ENCODE measurements at regions not wholly inside any gene's neighbourhood (a gene's known extent, or its start where the extent isn't known, plus 50 kb on each side); places are given as distances from the start of the nearest gene placed in this dataset.

DNA sequence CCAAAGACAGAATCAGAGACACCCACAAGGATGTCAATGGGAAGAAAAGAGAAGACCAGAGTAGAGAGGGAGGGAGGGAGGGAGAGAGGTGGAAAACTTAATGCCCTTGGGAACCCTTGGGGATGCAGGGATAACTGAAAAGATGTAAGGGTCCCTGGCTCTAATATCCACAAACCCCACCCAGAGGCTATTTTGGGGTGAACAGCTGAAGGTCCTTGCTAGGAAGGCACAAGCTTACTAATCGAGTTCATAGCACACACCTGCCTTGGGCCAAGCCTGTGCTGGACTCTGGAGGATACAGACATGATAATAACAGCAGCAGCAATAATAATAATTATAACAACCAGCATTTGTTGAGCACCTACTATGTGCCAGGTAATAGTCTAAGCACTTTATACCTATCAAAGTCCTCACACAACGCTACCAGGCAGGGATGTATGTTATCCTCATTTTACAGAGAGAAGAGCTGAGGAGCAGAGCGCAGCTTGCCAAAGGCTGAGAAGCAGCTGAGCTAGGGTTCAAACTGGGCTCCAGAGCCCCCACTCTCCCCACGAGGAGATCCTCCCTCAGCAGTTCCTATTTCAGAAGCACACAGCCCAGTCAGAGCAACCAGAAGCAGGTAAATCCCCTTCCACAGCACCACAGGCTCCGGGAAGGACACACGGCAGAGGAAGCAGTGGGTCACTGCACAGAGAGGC lies 174.2 kb downstream of the ANKRD60 start:
- ATAC-seq: no peak
- DNase-seq: no peak

DNA sequence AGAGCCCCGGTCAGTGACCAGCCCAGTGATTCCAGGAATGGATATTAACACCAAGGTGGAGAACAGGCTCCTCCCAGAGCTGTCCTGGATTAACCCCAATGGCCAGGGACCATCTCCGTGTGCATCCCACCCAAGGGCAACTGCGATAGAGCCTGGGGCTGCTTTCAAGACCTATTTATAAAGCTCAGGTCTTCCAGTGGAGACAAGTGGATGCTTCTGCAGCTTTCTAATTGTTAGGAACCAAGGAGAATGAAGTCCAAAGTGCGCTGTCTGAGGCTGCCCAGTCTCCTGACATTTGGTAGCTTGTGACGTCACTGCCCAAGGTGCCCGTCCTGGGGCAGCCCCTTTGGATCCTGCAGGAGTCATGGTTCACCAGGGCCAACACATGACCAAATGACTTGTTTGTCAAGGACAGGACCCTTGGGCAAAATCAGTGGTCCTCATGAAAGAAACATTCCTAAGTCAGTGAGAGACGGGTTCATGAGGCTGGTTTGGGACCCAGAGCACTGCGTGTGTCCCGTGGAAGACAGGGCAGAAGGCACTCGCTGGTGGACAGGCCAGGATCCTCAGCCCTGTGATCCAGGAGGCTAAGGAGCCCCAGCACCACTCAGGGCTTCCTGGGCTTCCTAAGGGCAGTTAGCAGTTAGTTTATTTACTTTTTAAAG lies 174.9 kb downstream of the ANKRD60 start:
- peak overlapping the region in 1 of 2 donors; percentile 54 for H3K27ac Mint-ChIP-seq
- H3K4me3 Mint-ChIP-seq: no peak overlapping the region
- DNase-seq (no peak), ATAC-seq (no peak)
- peaks cover 0 to 9% of the 10 kb centered on the region in 2 donors for H3K9me3 Mint-ChIP-seq
- H3K4me1 Mint-ChIP-seq: no peaks in the 10 kb centered on the region
- peaks cover 33% of the 10 kb centered on the region for H3K27me3 Mint-ChIP-seq

More for the DNA sequence above, 174.2 kb downstream of the ANKRD60 start:
- Mint-ChIP-seq H3K9me3 (peaks cover 0 to 9% of the 10 kb centered on the region in 2 donors), H3K4me3 (no peak overlapping the region), H3K27ac (no peak overlapping the region), H3K4me1 (no peaks in the 10 kb centered on the region), H3K27me3 (peaks cover 38% of the 10 kb centered on the region)

DNA sequence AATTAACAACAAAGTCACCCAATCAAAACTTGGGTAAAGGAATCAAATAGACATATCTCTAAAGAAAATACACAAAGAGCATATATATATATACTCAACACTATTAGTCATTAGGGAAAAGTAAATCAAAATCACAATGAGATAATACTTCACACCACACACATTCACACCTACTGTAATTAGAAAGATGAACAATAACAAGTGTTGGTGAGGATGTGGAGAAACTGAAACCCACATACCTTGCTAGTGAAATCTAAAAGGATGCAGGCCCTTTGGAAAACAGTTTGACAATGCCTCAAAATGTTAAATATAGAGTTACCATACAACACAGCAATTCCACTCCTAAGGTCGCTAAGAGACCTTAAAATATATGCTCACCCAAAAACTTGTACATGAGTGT lies 177.1 kb downstream of the ANKRD60 start:
- DNase-seq (no peak), ATAC-seq (no peak)
- no peak overlapping the region for H3K4me3 Mint-ChIP-seq
- no peak overlapping the region for H3K27ac Mint-ChIP-seq
- no peaks in the 10 kb centered on the region for H3K4me1 Mint-ChIP-seq
- peaks cover 28% of the 10 kb centered on the region for H3K27me3 Mint-ChIP-seq
- H3K9me3 Mint-ChIP-seq: peaks cover 0 to 9% of the 10 kb centered on the region in 2 donors

DNA sequence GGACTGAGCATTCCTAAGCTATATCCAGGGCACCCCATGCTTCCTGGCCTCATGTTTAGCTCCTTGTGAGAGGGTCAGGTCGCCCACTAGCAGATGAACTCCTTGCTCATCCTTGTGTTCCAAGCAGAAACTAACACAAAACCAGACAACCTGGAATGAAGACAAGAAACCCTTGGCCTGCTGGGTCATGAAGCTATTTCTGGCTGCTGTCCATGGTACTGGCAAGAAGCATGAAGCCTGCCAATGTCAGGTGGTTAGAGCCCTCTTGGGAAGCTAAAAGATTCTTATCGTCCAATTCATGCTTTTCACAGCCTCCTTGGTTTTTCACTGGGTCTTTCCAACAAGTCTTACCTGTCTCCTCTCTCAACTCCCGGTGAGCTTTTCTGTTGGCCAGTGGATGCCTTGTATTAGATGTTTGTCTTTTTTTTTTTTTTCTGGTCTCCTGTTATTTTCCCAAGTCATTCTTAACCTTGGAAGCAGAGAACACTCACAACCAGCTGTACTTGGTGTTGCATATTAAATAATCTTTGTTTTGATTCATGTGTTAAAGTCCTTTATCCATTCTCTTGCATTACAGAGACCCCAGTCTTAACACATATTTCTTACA lies 180.3 kb downstream of the ANKRD60 start:
- H3K9me3 Mint-ChIP-seq: peaks cover 0 to 9% of the 10 kb centered on the region in 2 donors
- DNase-seq: no peak
- peak overlapping the region in 1 of 2 donors; percentile 5 for H3K27ac Mint-ChIP-seq
- no peaks in the 10 kb centered on the region for H3K4me1 Mint-ChIP-seq
- peaks cover 6% of the 10 kb centered on the region for H3K27me3 Mint-ChIP-seq
- no peak for ATAC-seq
- H3K4me3 Mint-ChIP-seq: no peak overlapping the region

DNA sequence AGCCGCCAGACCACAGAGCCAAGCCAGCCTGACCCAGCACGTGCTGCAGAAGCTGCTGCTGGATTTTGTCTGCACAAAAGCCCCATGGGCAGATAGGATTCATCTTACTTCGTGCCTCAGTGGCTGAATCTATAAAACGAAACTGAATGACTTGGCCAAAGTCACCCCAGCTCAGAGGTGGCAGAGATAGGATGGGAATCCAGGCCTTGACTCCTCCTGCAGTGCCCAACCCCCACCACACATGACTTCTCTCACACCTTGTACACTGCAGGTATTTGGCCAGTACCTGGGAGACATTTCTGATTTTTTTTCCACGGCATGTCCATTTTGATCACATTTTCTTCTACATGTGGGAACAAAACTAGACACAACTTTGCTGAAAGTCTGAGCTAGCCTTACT lies 182.1 kb downstream of the ANKRD60 start:
- H3K9me3 Mint-ChIP-seq: peaks cover 0 to 4% of the 10 kb centered on the region in 2 donors
- peaks cover 6% of the 10 kb centered on the region for H3K27me3 Mint-ChIP-seq
- no peak for ATAC-seq
- H3K27ac Mint-ChIP-seq: no peak overlapping the region
- H3K4me3 Mint-ChIP-seq: no peak overlapping the region
- H3K4me1 Mint-ChIP-seq: no peaks in the 10 kb centered on the region
- DNase-seq: no peak

DNA sequence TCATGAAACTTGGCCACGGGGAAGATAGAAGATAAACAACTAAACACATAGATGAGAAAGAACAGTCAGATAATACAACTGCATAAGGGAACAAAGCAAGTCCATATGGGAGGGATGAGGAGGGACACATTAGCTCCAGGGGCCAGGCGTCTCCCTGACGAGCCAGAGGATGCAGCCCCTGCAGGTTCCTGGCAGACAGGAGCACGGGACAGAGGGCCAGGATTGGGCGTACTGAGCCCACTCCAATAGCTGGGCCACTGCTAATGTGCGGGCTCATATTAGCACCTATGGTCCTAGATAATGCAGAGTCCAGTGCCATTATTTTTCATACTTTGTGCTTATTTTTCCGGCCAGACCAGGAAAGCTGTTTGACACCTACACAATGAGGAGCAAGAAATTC lies 182.9 kb downstream of the ANKRD60 start:
- Mint-ChIP-seq H3K9me3 (peaks cover 0 to 4% of the 10 kb centered on the region in 2 donors), H3K27ac (no peak overlapping the region), H3K4me1 (no peaks in the 10 kb centered on the region), H3K4me3 (no peak overlapping the region), H3K27me3 (peaks cover 6% of the 10 kb centered on the region)
- DNase-seq (no peak), ATAC-seq (no peak)

DNA sequence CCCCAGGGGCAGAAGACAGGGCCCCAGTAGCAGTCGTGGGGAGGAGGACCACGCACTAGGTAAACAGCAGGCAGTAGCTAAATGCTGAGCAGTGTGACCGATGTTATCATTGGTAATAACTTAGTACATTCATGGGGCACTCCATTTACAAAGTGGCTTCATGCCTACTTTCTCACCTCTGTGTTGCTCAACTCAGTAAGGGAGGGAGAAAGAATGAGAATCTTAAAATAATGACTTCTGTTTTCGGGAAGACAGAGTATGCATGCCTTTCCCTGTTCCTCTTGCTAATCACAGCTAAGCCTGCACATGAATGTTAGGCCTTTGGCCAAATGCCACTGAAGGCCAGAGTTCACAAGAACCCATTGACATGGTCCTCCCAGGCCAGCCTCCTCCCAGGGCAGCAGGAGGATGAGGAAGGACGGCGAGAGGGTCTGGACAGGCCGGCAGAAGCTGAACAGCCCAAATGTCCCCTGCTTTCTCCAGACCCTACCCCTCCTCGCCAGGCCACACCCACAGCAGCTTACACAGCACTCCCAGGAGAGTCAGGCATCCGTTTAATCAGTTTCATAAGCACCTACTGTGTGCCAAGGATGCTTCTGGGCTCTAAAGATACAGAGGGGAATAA lies 183.4 kb downstream of the ANKRD60 start:
- Mint-ChIP-seq H3K4me3 (no peak overlapping the region), H3K9me3 (peaks cover 0 to 4% of the 10 kb centered on the region in 2 donors), H3K27ac (no peak overlapping the region), H3K4me1 (no peaks in the 10 kb centered on the region), H3K27me3 (peaks cover 6% of the 10 kb centered on the region)
- ATAC-seq: no peak
- DNase-seq: no peak

DNA sequence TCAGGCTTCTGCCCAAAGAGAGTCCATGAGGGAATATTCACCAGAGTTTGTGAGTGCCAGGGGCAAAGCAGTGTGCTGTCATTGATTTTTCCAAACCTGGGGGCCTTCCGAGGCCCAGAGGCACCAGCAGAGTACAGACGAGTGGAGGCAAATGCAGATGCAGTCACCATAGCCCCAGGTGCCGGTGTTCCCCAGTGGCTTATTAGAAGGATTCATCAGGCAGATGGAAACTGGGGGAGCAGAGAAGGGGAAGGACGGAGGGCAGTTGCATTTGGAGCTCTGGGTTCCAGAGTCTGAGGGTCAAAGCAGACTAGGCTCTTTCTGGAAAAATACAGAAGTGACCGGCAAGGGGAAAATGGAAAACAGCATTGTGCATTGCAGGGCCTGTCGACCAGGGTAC lies 184.2 kb downstream of the ANKRD60 start:
- DNase-seq (no peak), ATAC-seq (no peak)
- Mint-ChIP-seq H3K4me1 (no peaks in the 10 kb centered on the region), H3K9me3 (no peaks in the 10 kb centered on the region), H3K4me3 (no peak overlapping the region), H3K27ac (no peak overlapping the region), H3K27me3 (peaks cover 6% of the 10 kb centered on the region)

DNA sequence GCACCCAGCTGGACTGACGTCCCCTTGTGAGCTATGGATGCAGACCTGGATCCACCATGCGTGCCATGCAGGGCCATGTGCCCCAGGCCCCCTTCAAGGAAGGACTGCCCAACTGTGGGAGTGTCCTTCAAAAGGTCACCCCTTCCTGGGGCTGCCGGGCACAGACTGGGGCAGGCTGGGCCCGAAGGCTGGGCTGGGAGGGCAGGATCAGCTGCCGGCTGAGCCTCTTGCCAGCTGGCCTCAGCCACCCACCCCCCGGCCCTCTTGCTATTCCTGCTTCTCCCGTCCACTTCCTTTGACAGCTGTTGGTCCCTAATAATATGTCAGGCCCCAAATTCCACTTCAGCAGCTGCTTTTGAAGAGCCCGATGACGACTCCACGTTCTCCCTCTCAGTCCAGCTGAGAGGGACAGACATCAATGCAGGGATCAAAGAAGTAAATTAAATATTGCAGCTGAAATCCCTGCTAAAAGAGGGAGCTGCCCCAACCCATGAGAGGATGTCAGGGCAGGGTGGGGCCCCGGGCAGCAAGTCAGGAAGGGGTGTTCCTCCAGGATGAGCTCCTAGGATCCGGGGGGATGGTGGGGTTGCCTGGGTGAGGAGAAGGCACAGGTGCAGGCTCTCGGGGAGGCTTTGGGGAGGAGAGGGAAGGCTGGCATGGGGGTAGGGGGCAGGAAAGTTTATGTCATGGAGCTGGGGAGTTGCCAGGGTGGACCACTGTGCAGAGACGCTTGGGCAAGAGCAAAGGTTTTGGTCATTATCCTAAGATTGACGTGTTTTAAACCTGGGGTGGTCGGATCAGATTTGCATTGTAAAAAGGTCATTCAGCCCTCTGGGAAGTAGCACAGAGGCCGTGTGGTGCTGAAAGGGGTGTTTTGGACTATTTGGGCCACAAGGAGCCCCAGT lies 185.0 kb downstream of the ANKRD60 start:
- Mint-ChIP-seq H3K4me1 (no peaks in the 10 kb centered on the region), H3K27ac (no peak overlapping the region), H3K27me3 (peaks cover 3% of the 10 kb centered on the region), H3K4me3 (no peak overlapping the region), H3K9me3 (no peaks in the 10 kb centered on the region)
- ATAC-seq: no peak
- no peak for DNase-seq

DNA sequence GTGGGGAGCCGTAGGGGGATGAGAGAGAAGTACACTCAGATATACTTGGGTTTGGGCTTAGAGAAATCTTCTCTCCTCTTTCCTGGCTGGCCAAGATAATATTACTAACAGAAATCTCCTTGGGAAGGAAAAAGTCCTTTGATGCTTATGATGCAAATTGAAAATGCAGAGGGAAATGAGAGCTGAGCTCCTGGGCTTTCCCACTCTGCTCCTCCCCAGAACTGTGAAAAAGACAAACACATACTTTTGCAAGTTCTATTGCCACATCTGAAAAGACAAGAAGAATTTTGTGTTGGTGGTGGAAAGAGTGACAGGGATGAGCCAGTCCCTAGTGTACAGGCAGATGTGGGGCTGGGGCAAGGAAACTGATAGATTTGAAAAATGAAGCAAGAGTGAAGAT lies 185.9 kb downstream of the ANKRD60 start:
- no peaks in the 10 kb centered on the region for H3K4me1 Mint-ChIP-seq
- no peaks in the 10 kb centered on the region for H3K9me3 Mint-ChIP-seq
- ATAC-seq (no peak), DNase-seq (no peak)
- no peaks in the 10 kb centered on the region for H3K27me3 Mint-ChIP-seq
- no peak overlapping the region for H3K4me3 Mint-ChIP-seq
- peak overlapping the region in 1 of 2 donors; percentile 50 for H3K27ac Mint-ChIP-seq

DNA sequence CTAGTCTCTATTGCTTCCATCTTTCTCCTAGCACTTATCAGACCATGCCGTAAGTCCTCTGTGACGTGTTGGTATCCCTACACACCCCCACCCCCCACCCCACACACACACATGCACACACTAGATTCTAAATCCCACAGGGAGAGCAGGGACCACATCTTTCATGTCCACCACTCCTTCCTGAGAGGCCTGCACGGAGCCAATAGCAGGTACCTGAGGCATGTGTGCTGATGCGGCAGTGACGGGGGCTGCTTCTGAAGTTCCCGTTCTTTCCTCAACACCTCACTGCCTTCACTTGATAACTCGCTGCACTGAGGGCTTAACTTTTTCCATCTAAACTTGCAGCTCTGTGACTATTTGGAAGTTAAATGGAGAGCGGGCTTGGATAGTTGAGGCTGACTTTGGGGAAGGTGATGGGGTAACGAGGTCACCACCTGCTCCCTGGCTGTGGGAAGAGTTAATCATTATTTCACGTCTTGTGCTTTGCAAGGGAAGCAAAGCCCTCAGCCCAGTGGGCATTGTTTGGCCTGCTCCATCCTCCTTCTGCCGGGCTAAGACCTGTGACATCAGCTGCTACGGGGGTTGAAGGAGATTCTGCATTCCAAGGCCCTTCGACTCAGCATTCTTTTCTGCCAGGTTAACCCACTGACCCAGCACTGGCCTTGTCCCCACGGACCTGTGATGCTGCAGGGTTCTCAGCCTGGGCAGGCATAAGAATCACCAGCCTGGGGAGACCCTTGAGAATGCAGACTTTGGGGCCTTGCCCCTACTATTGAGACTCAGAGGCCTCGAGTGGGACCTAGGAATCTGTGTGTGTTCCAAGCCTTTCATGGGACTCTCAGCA lies 187.8 kb downstream of the ANKRD60 start:
- no peak for DNase-seq
- H3K4me3 Mint-ChIP-seq: no peak overlapping the region
- no peaks in the 10 kb centered on the region for H3K9me3 Mint-ChIP-seq
- no peaks in the 10 kb centered on the region for H3K4me1 Mint-ChIP-seq
- no peaks in the 10 kb centered on the region for H3K27me3 Mint-ChIP-seq
- no peak overlapping the region for H3K27ac Mint-ChIP-seq
- no peak for ATAC-seq

DNA sequence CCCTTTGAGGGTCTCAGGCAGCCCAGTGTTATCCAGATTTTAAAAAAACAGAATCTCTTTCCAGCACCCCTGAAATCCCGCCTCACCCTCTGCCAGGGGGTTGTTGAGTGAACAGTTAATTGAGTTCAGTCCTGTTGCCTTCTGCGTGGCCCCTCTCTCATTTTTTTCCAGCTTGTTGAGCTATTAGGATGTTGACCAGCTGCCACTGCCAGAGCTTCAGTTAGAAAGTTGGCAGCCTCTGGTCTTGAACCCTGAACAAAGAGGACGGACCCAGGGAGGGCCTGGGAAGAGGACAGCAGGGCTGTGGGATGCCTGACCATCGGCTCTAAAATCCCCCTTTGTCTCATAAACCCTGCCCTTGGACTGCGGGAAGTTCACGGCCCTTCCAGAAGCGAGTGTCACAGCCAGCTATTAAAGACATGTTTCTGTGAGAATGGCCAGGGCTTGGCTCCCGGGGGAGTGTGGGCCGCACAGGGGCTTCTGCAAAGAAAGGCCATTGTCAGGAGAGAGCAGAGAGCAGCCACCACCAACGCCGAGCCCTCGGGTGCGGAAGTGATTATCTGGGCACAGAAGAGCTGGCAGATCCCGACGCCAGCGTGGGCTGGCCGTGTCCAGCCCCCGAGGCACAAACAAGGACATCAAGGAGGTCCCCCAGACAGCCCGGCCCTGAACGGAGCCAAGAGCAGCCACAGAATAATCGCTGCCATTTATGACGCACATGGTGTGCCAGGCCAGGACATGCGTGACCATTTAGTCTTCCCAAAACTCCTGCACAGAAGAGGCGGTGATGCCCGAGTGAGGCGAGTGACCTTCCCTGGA lies 189.0 kb downstream of the ANKRD60 start:
- no peak overlapping the region for H3K4me3 Mint-ChIP-seq
- ATAC-seq (no peak), DNase-seq (no peak)
- peak overlapping the region in 1 of 2 donors; percentile 45 for H3K27ac Mint-ChIP-seq
- no peaks in the 10 kb centered on the region for H3K4me1 Mint-ChIP-seq
- no peaks in the 10 kb centered on the region for H3K9me3 Mint-ChIP-seq
- no peaks in the 10 kb centered on the region for H3K27me3 Mint-ChIP-seq

DNA sequence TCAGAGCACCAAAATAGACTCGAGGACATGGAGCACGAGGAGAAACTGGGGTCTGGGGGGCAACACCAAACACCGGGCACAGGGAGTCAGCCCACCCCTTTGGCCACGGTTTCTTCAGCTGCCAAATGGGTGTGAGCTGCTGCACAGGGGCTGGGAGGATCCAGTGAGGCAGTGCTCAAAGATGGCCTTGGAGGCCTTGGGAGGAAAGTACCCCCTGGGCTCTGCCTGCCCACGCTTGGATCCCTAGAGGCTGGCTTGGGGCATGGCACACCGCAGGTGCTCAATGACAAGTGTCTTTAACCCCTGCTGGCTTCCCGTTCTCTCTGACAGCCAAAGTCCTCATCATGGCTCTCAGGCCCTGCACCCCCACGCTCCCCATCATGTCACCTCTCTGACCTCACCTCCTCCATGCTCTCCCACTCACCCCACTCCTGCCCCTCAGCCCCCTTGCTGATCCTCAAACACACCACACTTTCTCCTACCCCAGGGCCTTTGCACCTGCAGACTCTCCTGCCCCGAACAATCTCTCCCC lies 190.3 kb downstream of the ANKRD60 start:
- no peak overlapping the region for H3K4me3 Mint-ChIP-seq
- peak overlapping the region; percentile 2 to 43 for H3K27ac Mint-ChIP-seq
- H3K27me3 Mint-ChIP-seq: peaks cover 7% of the 10 kb centered on the region
- ATAC-seq: no peak
- DNase-seq: no peak
- H3K4me1 Mint-ChIP-seq: no peaks in the 10 kb centered on the region
- H3K9me3 Mint-ChIP-seq: no peaks in the 10 kb centered on the region

All from stimulated activated naive CD8-positive, alpha-beta T cell treated with anti-CD3 and anti-CD28 coated beads, Interleukin-15, amount 100 ng/mL, for 72 hours (primary cell).